AG04449 (cell line): ENCODE measurements at regions not wholly inside any gene's neighbourhood (a gene's known extent, or its start where the extent isn't known, plus 50 kb on each side); places are given as distances from the start of the nearest gene placed in this dataset.

Source experiments
- CTCF ChIA-PET: fragments of 350-600 bp; formaldehyde crosslinking; extraction: SDS; loops from one replicate; lab custom pipeline; 2021; ENCODE audit warnings: antibody characterized with exemption; lab: Yijun Ruan, JAX
- POLR2A ChIA-PET: fragments of 400-600, 350-600 bp; formaldehyde crosslinking; extraction: SDS; loops from one replicate; lab custom pipeline; 2020; ENCODE audit warnings: antibody characterized with exemption, inconsistent platforms; lab: Yijun Ruan, JAX
- DNase-seq: peaks from one replicate; pipeline ENCODE4 v3.0.0-alpha.2; 2010; ENCODE audit warnings: low read depth, low spot score
- H3K4me3 ChIP-seq: 2 replicates; pipeline ENCODE4 v1.5.1; 2011; ENCODE audit warnings: low read depth, mild to moderate bottlenecking, control low read depth, low read length
- CTCF ChIP-seq: IDR thresholded peaks from one replicate; pipeline ENCODE4 v1.5.1; 2011; ENCODE audit warnings: mild to moderate bottlenecking, moderate library complexity, low read length, control low read depth, inconsistent platforms; ENCODE audit not compliant: insufficient read depth; ENCODE audit errors: missing control alignments

- DNase-seq, result no peak
- no peak for TF ChIP-seq CTCF
- no peak overlapping the region for H3K4me3 ChIP-seq
- ChIA-PET CTCF (interaction anchor here (0.9 kb wide), 1 partner anchor 220 kb away, joined by 4 read pairs; no protein-coding TSS in a partner anchor), POLR2A (no interaction called here)
Measured at GRCh38 chr1:185449378-185450059, 132.5 kb upstream of the IVNS1ABP start.

GRCh38 chr1:185448591-185449186 is 131.6 kb upstream of the IVNS1ABP start:
- no peak for TF ChIP-seq CTCF
- CTCF ChIA-PET, result no interaction called here
- no peak for DNase-seq
- POLR2A ChIA-PET, result no interaction called here
- no peak overlapping the region for H3K4me3 ChIP-seq

- POLR2A ChIA-PET, result no interaction called here
- H3K4me3 ChIP-seq, result no peak overlapping the region
- DNase-seq, result no peak
- TF ChIP-seq CTCF, result no peak
- CTCF ChIA-PET, result no interaction called here
Measured at GRCh38 chr1:185446131-185446530, 129.1 kb upstream of the IVNS1ABP start.

GRCh38 chr1:185445594-185445993 is 128.6 kb upstream of the IVNS1ABP start:
- POLR2A ChIA-PET, result interaction anchor here (0.8 kb wide), 1 partner anchor 130 kb away, joined by 3 read pairs; no protein-coding TSS in a partner anchor
- CTCF ChIA-PET, result interaction anchor here (1.4 kb wide), 1 partner anchor 14 kb away, joined by 3 read pairs; no protein-coding TSS in a partner anchor
- TF ChIP-seq CTCF, result no peak
- no peak overlapping the region for H3K4me3 ChIP-seq
- DNase-seq, result no peak

- ChIA-PET POLR2A (no interaction called here), CTCF (interaction anchor here (1.0 to 1.4 kb wide), 2 partner anchors 13 to 151 kb away, joined by 3 read pairs; no protein-coding TSS in a partner anchor)
- DNase-seq, result no peak
- TF ChIP-seq CTCF, result no peak
- no peak overlapping the region for H3K4me3 ChIP-seq
Measured at GRCh38 chr1:185444676-185445075, 127.6 kb upstream of the IVNS1ABP start.

GRCh38 chr1:185442050-185442449 is 125.0 kb upstream of the IVNS1ABP start:
- DNase-seq, result no peak
- ChIA-PET POLR2A (interaction anchor here (1.1 to 1.2 kb wide), 2 partner anchors 42 to 125 kb away, joined by 3 to 4 read pairs; partner anchors contain the start of gene IVNS1ABP), CTCF (interaction anchor here (1.0 to 2.4 kb wide), 3 partner anchors 10 to 228 kb away, joined by 3 to 9 read pairs (median 4); no protein-coding TSS in a partner anchor)
- H3K4me3 ChIP-seq, result no peak overlapping the region
- no peak for TF ChIP-seq CTCF
